ENCODE measurements at regions not wholly inside any gene's neighbourhood (a gene's known extent, or its start where the extent isn't known, plus 50 kb on each side); places are given as distances from the start of the nearest gene placed in this dataset.

- TF ChIP-seq CTCF (IDR thresholded peaks at IDR 0.05) = no peak
- TF ChIP-seq POLR2A (IDR thresholded peaks at IDR 0.05) = no peak
- TF ChIP-seq POLR2AphosphoS5 (IDR thresholded peaks at IDR 0.05) = no peak
Observed at GRCh38 chr7:106968160-106968559, 76.3 kb upstream of the PRKAR2B start.

All from sigmoid colon (tissue), 4 donors.